Loucy (cell line): ENCODE measurements at regions not wholly inside any gene's neighbourhood (a gene's known extent, or its start where the extent isn't known, plus 50 kb on each side); places are given as distances from the start of the nearest gene placed in this dataset.

Source experiments
- EZH2phosphoT487 ChIP-seq: fragments of 200-600 bp; IDR thresholded peaks from 2 replicates; pipeline ENCODE4 v1.6.1; 2018; ENCODE audit warnings: antibody characterized with exemption, mild to moderate bottlenecking, moderate library complexity, borderline replicate concordance
- TF ChIP-seq, protein P1 (sequence below): fragments of 200-600 bp; sonication (generic); conservative IDR thresholded peaks from 2 replicates; pipeline ENCODE4 v1.5.1; 2014; ENCODE audit warnings: mild to moderate bottlenecking, antibody characterized with exemption, low read length

GRCh38 chr1:168811176-168811575, 82.2 kb upstream of the DPT start:
- TF ChIP-seq, protein P1, sequence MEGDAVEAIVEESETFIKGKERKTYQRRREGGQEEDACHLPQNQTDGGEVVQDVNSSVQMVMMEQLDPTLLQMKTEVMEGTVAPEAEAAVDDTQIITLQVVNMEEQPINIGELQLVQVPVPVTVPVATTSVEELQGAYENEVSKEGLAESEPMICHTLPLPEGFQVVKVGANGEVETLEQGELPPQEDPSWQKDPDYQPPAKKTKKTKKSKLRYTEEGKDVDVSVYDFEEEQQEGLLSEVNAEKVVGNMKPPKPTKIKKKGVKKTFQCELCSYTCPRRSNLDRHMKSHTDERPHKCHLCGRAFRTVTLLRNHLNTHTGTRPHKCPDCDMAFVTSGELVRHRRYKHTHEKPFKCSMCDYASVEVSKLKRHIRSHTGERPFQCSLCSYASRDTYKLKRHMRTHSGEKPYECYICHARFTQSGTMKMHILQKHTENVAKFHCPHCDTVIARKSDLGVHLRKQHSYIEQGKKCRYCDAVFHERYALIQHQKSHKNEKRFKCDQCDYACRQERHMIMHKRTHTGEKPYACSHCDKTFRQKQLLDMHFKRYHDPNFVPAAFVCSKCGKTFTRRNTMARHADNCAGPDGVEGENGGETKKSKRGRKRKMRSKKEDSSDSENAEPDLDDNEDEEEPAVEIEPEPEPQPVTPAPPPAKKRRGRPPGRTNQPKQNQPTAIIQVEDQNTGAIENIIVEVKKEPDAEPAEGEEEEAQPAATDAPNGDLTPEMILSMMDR, result no peak
- no peak for TF ChIP-seq EZH2phosphoT487
